GM18519 (cell line): ENCODE measurements at regions not wholly inside any gene's neighbourhood (a gene's known extent, or its start where the extent isn't known, plus 50 kb on each side); places are given as distances from the start of the nearest gene placed in this dataset.

ENCODE experiments used
- ATAC-seq: cut with Tn5 transposase; IDR thresholded peaks from one replicate; pipeline ENCODE4 v1.9.1; 2021; ENCODE audit warnings: mild to moderate bottlenecking, moderate library complexity; ENCODE audit not compliant: unreplicated experiment, low FRiP score

GRCh38 chr16:48011466-48011865 lies 144.3 kb downstream of the ABCC12 start:
- no peak for ATAC-seq

GRCh38 chr16:48008011-48008525 lies 147.7 kb downstream of the ABCC12 start:
- no peak for ATAC-seq

GRCh38 chr16:48004141-48004695 lies 151.6 kb downstream of the ABCC12 start:
- no peak for ATAC-seq

GRCh38 chr16:48003206-48003907 lies 152.4 kb downstream of the ABCC12 start:
- no peak for ATAC-seq

- ATAC-seq: no peak
Observed at GRCh38 chr16:48001324-48001895, 154.4 kb downstream of the ABCC12 start.

GRCh38 chr16:48000622-48001021 lies 155.2 kb downstream of the ABCC12 start:
- ATAC-seq: no peak

- no peak for ATAC-seq
Observed at GRCh38 chr16:47999595-47999994, 156.2 kb downstream of the ABCC12 start.

- no peak for ATAC-seq
Observed at GRCh38 chr16:47995354-47995753, 160.4 kb downstream of the ABCC12 start.

GRCh38 chr16:47991491-47991890 lies 164.3 kb downstream of the ABCC12 start:
- no peak for ATAC-seq

GRCh38 chr16:47990676-47991075 lies 165.1 kb downstream of the ABCC12 start:
- ATAC-seq: no peak

- no peak for ATAC-seq
Observed at GRCh38 chr16:47987136-47987535, 168.7 kb downstream of the ABCC12 start.

GRCh38 chr16:47986031-47986430 lies 169.8 kb downstream of the ABCC12 start:
- ATAC-seq: no peak

GRCh38 chr16:47984669-47985068 lies 171.1 kb downstream of the ABCC12 start:
- ATAC-seq: no peak

- ATAC-seq: no peak
Observed at GRCh38 chr16:47983999-47984580, 171.7 kb downstream of the ABCC12 start.

GRCh38 chr16:47980212-47980611 lies 175.6 kb downstream of the ABCC12 start:
- ATAC-seq: no peak

GRCh38 chr16:47979616-47980182 lies 176.1 kb downstream of the ABCC12 start:
- no peak for ATAC-seq

- no peak for ATAC-seq
Observed at GRCh38 chr16:47979164-47979520, 176.7 kb downstream of the ABCC12 start.

GRCh38 chr16:47978491-47979163 lies 177.2 kb downstream of the ABCC12 start:
- ATAC-seq: no peak

GRCh38 chr16:47977802-47978201 lies 178.0 kb downstream of the ABCC12 start:
- ATAC-seq: no peak

GRCh38 chr16:47976636-47977210 lies 179.1 kb downstream of the ABCC12 start:
- no peak for ATAC-seq
